CD4-positive, alpha-beta T cell treated with Interleukin-15 for 4 hours (primary cell): ENCODE measurements at regions not wholly inside any gene's neighbourhood (a gene's known extent, or its start where the extent isn't known, plus 50 kb on each side); places are given as distances from the start of the nearest gene placed in this dataset.

ENCODE experiments used
- DNase-seq: peaks from one replicate; pipeline ENCODE4 v3.0.0-alpha.2; 2020; ENCODE audit warnings: low spot score

- no peak for DNase-seq
These were observed 124.8 kb downstream of the SIK1 start for GRCh38 chr21:43302062-43302700.

- DNase-seq: no peak
These were observed 125.4 kb downstream of the SIK1 start for GRCh38 chr21:43301409-43302061.

GRCh38 chr21:43300496-43301408 is 126.2 kb downstream of the SIK1 start:
- no peak for DNase-seq

GRCh38 chr21:43299441-43300277 is 127.3 kb downstream of the SIK1 start:
- no peak for DNase-seq

- DNase-seq: no peak
These were observed 128.1 kb downstream of the SIK1 start for GRCh38 chr21:43298546-43299440.

- DNase-seq: no peak
These were observed 128.9 kb downstream of the SIK1 start for GRCh38 chr21:43297989-43298388.

- no peak for DNase-seq
These were observed 128.7 kb downstream of the CRYAA start for GRCh38 chr21:43297391-43297981.

- DNase-seq: no peak
These were observed 126.5 kb downstream of the CRYAA start for GRCh38 chr21:43295066-43295958.

GRCh38 chr21:43294194-43294902 is 125.5 kb downstream of the CRYAA start:
- DNase-seq: no peak

- no peak for DNase-seq
These were observed 124.0 kb downstream of the CRYAA start for GRCh38 chr21:43292866-43293142.

- no peak for DNase-seq
These were observed 123.4 kb downstream of the CRYAA start for GRCh38 chr21:43292041-43292865.

- DNase-seq: no peak
These were observed 122.6 kb downstream of the CRYAA start for GRCh38 chr21:43291347-43291950.

- DNase-seq: no peak
These were observed 121.9 kb downstream of the CRYAA start for GRCh38 chr21:43290421-43291346.

GRCh38 chr21:43289966-43290365 is 121.2 kb downstream of the CRYAA start:
- no peak for DNase-seq

GRCh38 chr21:43289442-43289841 is 120.6 kb downstream of the CRYAA start:
- DNase-seq: no peak
